Hippocampal formation (tissue), 2 donors: ENCODE measurements at regions not wholly inside any gene's neighbourhood (a gene's known extent, or its start where the extent isn't known, plus 50 kb on each side); places are given as distances from the start of the nearest gene placed in this dataset.

Experiments
- DNase-seq, 2 donors: peaks; one replicate each; lab custom pipeline; 2025; lab: John Stamatoyannopoulos, UW

GRCh38 chr11:127332896-127333295, 332.3 kb upstream of the KIRREL3 start:
- DNase-seq, result no peak

GRCh38 chr11:127330044-127330443, 329.5 kb upstream of the KIRREL3 start:
- DNase-seq, result no peak

- DNase-seq, result peak in 1 of 2 donors; percentile 32
These were observed 307.7 kb upstream of the KIRREL3 start for GRCh38 chr11:127308291-127308690.

GRCh38 chr11:127307700-127308099, 307.1 kb upstream of the KIRREL3 start:
- DNase-seq, result no peak

GRCh38 chr11:127304634-127305033, 304.1 kb upstream of the KIRREL3 start:
- no peak for DNase-seq

GRCh38 chr11:127288926-127289325, 288.4 kb upstream of the KIRREL3 start:
- DNase-seq, result no peak

- DNase-seq, result no peak
These were observed 281.0 kb upstream of the KIRREL3 start for GRCh38 chr11:127281534-127281933.

GRCh38 chr11:127275774-127276173, 275.2 kb upstream of the KIRREL3 start:
- no peak for DNase-seq

- no peak for DNase-seq
These were observed 273.7 kb upstream of the KIRREL3 start for GRCh38 chr11:127274328-127274676.

GRCh38 chr11:127273593-127274327, 273.2 kb upstream of the KIRREL3 start:
- no peak for DNase-seq

GRCh38 chr11:127270851-127271250, 270.3 kb upstream of the KIRREL3 start:
- DNase-seq, result peak in 1 of 2 donors; percentile 4

GRCh38 chr11:127269911-127270310, 269.3 kb upstream of the KIRREL3 start:
- no peak for DNase-seq

- DNase-seq, result no peak
These were observed 268.4 kb upstream of the KIRREL3 start for GRCh38 chr11:127268932-127269331.

GRCh38 chr11:127268521-127268920, 268.0 kb upstream of the KIRREL3 start:
- no peak for DNase-seq

- DNase-seq, result no peak
These were observed 258.5 kb upstream of the KIRREL3 start for GRCh38 chr11:127259102-127259501.

- no peak for DNase-seq
These were observed 254.6 kb upstream of the KIRREL3 start for GRCh38 chr11:127255209-127255608.

GRCh38 chr11:127252321-127252720, 251.8 kb upstream of the KIRREL3 start:
- peak; percentile 11 to 15 for DNase-seq

- no peak for DNase-seq
These were observed 249.0 kb upstream of the KIRREL3 start for GRCh38 chr11:127249576-127249975.

GRCh38 chr11:127248476-127248875, 247.9 kb upstream of the KIRREL3 start:
- DNase-seq, result no peak

GRCh38 chr11:127247261-127247851, 246.8 kb upstream of the KIRREL3 start:
- no peak for DNase-seq

- DNase-seq, result no peak
These were observed 242.1 kb upstream of the KIRREL3 start for GRCh38 chr11:127242676-127243075.

GRCh38 chr11:127238321-127238720, 237.8 kb upstream of the KIRREL3 start:
- DNase-seq, result no peak

- DNase-seq, result no peak
These were observed 236.2 kb upstream of the KIRREL3 start for GRCh38 chr11:127236776-127237175.

GRCh38 chr11:127233998-127234397, 233.4 kb upstream of the KIRREL3 start:
- no peak for DNase-seq
